ENCODE measurements at regions not wholly inside any gene's neighbourhood (a gene's known extent, or its start where the extent isn't known, plus 50 kb on each side); places are given as distances from the start of the nearest gene placed in this dataset.

DNA sequence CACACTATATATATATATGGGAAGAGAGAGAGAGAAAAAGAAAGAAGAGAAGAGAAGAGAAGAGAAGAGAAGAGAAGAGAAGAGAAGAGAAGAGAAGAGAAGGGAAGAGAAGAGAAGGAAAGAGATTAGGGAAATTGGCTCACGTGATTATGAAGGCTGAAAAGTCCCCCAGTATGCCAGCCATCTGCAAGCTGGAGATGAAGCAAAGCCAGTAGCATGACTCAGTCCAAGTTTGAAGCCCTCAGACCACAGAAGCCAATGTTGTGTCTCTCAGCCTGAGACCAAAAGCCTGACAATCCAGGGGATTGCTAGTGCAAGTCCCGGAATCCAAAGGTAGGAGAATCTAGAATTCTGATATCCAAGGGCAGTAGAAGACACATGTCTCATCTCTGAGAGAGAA, 206.3 kb upstream of the PRSS1 start:
- TF ChIP-seq ZBTB21 (CRISPR knock-in tag; IDR thresholded peaks at IDR 0.05) (no peak), JUND (CRISPR knock-in tag; IDR thresholded peaks at IDR 0.05) (no peak), POLR2A (IDR thresholded peaks at IDR 0.05; ENCODE audit: insufficient read depth in 1 of 2, low read depth in 2 of 2, low read length in 2 of 2) (no peak), SAP130 (CRISPR knock-in tag; IDR thresholded peaks at IDR 0.05; ENCODE audit: low read depth) (no peak), SMARCC2 (IDR thresholded peaks at IDR 0.05) (no peak)
- TF ChIP-seq, protein P1, sequence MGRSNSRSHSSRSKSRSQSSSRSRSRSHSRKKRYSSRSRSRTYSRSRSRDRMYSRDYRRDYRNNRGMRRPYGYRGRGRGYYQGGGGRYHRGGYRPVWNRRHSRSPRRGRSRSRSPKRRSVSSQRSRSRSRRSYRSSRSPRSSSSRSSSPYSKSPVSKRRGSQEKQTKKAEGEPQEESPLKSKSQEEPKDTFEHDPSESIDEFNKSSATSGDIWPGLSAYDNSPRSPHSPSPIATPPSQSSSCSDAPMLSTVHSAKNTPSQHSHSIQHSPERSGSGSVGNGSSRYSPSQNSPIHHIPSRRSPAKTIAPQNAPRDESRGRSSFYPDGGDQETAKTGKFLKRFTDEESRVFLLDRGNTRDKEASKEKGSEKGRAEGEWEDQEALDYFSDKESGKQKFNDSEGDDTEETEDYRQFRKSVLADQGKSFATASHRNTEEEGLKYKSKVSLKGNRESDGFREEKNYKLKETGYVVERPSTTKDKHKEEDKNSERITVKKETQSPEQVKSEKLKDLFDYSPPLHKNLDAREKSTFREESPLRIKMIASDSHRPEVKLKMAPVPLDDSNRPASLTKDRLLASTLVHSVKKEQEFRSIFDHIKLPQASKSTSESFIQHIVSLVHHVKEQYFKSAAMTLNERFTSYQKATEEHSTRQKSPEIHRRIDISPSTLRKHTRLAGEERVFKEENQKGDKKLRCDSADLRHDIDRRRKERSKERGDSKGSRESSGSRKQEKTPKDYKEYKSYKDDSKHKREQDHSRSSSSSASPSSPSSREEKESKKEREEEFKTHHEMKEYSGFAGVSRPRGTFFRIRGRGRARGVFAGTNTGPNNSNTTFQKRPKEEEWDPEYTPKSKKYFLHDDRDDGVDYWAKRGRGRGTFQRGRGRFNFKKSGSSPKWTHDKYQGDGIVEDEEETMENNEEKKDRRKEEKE (IDR thresholded peaks at IDR 0.05): no peak
